ENCODE measurements at regions not wholly inside any gene's neighbourhood (a gene's known extent, or its start where the extent isn't known, plus 50 kb on each side); places are given as distances from the start of the nearest gene placed in this dataset.

DNA sequence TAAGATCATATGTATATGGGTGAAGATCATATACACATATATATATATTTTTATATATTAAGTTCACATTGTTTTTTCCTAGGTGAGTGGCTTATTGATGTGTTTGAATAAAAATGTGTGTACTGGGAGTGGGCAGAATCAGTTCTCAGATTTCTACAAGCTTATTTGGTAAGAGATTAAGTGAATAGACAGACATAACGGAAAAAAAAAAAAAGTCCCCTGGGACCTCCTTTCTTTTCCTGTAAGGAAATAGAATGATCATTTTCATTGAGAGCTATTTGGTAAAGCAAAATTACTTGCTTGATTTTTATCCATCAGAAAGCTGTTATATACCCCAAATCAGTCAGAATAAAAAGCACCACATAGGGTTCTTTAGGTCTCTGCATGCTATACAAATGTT lies 597.7 kb downstream of the PCDH18 start:
- no peaks in the 10 kb centered on the region for H3K36me3 ChIP-seq
- no peak overlapping the region for H3K27ac ChIP-seq
- ATAC-seq (no peak), DNase-seq (no peak)
- no peaks in the 10 kb centered on the region for H3K27me3 ChIP-seq
- TF ChIP-seq, protein P1, sequence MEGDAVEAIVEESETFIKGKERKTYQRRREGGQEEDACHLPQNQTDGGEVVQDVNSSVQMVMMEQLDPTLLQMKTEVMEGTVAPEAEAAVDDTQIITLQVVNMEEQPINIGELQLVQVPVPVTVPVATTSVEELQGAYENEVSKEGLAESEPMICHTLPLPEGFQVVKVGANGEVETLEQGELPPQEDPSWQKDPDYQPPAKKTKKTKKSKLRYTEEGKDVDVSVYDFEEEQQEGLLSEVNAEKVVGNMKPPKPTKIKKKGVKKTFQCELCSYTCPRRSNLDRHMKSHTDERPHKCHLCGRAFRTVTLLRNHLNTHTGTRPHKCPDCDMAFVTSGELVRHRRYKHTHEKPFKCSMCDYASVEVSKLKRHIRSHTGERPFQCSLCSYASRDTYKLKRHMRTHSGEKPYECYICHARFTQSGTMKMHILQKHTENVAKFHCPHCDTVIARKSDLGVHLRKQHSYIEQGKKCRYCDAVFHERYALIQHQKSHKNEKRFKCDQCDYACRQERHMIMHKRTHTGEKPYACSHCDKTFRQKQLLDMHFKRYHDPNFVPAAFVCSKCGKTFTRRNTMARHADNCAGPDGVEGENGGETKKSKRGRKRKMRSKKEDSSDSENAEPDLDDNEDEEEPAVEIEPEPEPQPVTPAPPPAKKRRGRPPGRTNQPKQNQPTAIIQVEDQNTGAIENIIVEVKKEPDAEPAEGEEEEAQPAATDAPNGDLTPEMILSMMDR (IDR thresholded peaks at IDR 0.05), result no peak
- H3K4me3 ChIP-seq, result no peak overlapping the region
- intact Hi-C loops (cut with DNase I), result no loop called here
- no peaks in the 10 kb centered on the region for H3K9me3 ChIP-seq
- no peaks in the 10 kb centered on the region for H3K4me1 ChIP-seq

DNA sequence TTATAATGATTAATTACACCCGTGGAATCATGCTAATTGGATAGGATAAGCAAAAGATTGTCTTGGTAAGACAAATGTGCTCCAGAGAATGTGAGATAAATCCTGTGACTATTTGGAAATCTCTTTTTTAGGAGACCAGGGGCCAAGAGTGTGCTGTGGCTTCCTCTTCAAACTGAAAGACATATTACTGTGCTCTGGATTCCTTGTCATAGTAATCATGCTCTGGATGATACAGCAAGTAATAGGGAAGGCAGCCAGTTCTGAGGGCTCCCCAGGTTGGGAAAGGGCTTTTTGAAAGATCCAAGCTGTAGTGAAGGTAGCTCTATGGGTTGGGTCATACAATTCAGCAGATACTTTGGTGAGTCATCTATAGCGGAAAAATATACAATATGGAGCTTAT lies 600.5 kb downstream of the PCDH18 start:
- ATAC-seq (no peak), DNase-seq (no peak)
- intact Hi-C loops (cut with DNase I), result no loop called here
- Histone ChIP-seq H3K27ac (no peak overlapping the region), H3K4me1 (no peaks in the 10 kb centered on the region), H3K9me3 (no peaks in the 10 kb centered on the region), H3K36me3 (no peaks in the 10 kb centered on the region), H3K27me3 (no peaks in the 10 kb centered on the region), H3K4me3 (no peak overlapping the region)
- TF ChIP-seq, protein P1 (IDR thresholded peaks at IDR 0.05), result no peak

DNA sequence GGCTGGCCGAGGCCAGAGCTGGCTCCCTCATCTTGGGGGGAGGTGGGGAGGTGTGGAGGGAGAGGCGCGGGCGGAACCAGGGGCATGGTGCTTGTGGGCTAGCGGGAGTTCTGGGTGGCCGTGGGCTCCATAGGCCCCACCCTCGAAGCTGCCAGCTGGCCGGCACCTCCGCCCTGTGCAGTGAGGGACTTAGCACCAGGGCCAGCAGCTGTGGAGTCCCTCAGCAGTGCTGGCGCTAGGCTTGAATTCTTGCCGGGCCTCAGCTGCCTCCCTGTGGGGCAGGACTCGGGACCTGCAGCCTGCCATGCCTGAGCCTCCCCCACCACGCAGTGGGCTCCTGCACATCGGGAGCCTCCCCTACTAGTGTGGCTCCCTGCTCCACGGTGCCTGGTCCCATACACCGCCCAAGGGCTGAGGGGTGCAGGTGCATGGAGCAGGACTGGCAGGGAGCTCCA lies 603.3 kb downstream of the PCDH18 start:
- Histone ChIP-seq H3K9me3 (no peaks in the 10 kb centered on the region), H3K27me3 (no peaks in the 10 kb centered on the region), H3K27ac (no peak overlapping the region), H3K36me3 (no peaks in the 10 kb centered on the region), H3K4me3 (no peak overlapping the region), H3K4me1 (no peaks in the 10 kb centered on the region)
- intact Hi-C loops (cut with DNase I), result no loop called here
- TF ChIP-seq, protein P1 (IDR thresholded peaks at IDR 0.05), result no peak
- DNase-seq (no peak), ATAC-seq (peak; percentile 47)

DNA sequence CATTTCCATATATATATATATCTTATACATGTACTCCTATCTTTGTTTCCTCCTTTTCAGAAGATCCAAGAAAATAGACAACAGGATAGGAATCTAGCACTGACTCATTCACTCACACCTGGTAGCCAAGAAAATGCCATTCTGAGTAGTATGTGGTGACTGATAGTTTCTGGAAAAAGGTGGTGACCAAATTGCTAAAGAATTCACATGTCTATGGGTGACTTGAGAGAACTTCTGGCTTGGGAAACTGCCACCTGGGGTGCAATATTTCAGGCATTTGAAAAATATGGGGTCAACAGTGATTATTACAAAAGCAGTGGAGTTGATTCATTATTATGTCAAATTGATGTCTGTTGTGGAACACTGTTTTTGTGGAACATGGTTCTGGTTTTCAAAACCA lies 605.1 kb downstream of the PCDH18 start:
- Histone ChIP-seq H3K27me3 (no peaks in the 10 kb centered on the region), H3K27ac (no peak overlapping the region), H3K4me3 (no peak overlapping the region), H3K9me3 (no peaks in the 10 kb centered on the region), H3K36me3 (no peaks in the 10 kb centered on the region), H3K4me1 (no peaks in the 10 kb centered on the region)
- DNase-seq (no peak), ATAC-seq (no peak)
- TF ChIP-seq, protein P1 (IDR thresholded peaks at IDR 0.05), result no peak
- intact Hi-C loops (cut with DNase I), result no loop called here

DNA sequence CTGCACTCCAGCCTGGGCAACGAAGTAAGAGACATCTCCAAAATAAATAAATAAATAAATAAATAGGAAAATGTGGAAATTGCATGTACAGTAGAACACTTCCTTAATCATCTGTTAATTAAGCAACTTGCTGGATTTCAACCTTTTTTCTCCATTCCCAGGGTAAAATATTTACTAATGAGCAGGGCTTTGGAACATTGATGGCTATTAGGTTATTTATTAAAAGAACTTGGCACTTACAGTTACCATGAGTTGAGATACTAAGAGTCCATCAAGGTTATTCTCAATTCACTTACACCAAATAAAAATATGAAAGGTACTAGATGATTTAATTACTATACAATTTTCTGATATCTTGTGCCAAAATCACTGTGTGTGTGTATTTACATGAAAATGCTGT lies 607.1 kb downstream of the PCDH18 start:
- TF ChIP-seq, protein P1 (IDR thresholded peaks at IDR 0.05), result no peak
- ATAC-seq (no peak), DNase-seq (no peak)
- Histone ChIP-seq H3K9me3 (no peaks in the 10 kb centered on the region), H3K27me3 (no peaks in the 10 kb centered on the region), H3K27ac (no peak overlapping the region), H3K4me3 (no peak overlapping the region), H3K4me1 (no peaks in the 10 kb centered on the region), H3K36me3 (no peaks in the 10 kb centered on the region)
- intact Hi-C loops (cut with DNase I), result no loop called here

DNA sequence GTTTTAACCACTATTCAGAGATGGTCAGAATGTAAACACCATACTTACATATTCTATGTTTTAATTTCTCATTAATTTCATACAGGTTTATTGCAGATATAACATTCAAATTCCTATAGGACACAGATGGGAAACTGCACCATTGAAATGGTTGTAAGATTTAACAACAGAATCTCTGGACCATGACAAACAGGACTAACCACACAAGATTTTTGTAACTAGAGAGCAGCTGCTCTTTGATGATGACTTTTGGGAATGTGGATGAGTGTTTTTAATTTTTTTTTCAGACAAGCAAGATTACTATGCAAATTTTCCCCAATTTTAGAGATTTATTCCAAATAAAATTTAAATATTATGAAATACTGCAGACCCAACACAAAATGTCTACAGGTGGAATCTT lies 610.2 kb downstream of the PCDH18 start:
- TF ChIP-seq, protein P1 (IDR thresholded peaks at IDR 0.05), result no peak
- DNase-seq (no peak), ATAC-seq (no peak)
- Histone ChIP-seq H3K36me3 (no peaks in the 10 kb centered on the region), H3K4me3 (no peak overlapping the region), H3K4me1 (no peaks in the 10 kb centered on the region), H3K27ac (no peak overlapping the region), H3K9me3 (no peaks in the 10 kb centered on the region), H3K27me3 (no peaks in the 10 kb centered on the region)
- intact Hi-C loops (cut with DNase I), result no loop called here

Measured in upper lobe of right lung (tissue), 1 donor.